SJCRH30 (cell line): ENCODE measurements at regions not wholly inside any gene's neighbourhood (a gene's known extent, or its start where the extent isn't known, plus 50 kb on each side); places are given as distances from the start of the nearest gene placed in this dataset.

Experiments
- DNase-seq, 2 experiments: peaks; one replicate each; pipeline ENCODE4 v3.0.0-alpha.2; 2015 to 2020
- H3K27ac ChIP-seq: fragments of 250-450 bp; sonication (Bioruptor Pico); 2 replicates; pipeline ENCODE4 v1.5.1; 2020; ENCODE audit warnings: mild to moderate bottlenecking, moderate library complexity
- H3K27me3 ChIP-seq: fragments of 250-450 bp; sonication (Bioruptor Pico); 2 replicates; pipeline ENCODE4 v1.5.1; 2020; ENCODE audit warnings: mild to moderate bottlenecking, moderate library complexity
- H3K36me3 ChIP-seq: fragments of 250-450 bp; sonication (Bioruptor Pico); 2 replicates; pipeline ENCODE4 v1.5.1; 2020; ENCODE audit warnings: mild to moderate bottlenecking, moderate library complexity
- H3K4me1 ChIP-seq: fragments of 250-450 bp; sonication (Bioruptor Pico); 2 replicates; pipeline ENCODE4 v1.5.1; 2020; ENCODE audit warnings: mild to moderate bottlenecking, moderate library complexity
- H3K4me3 ChIP-seq: fragments of 250-450 bp; sonication (Bioruptor Pico); 2 replicates; pipeline ENCODE4 v1.5.1; 2020; ENCODE audit warnings: mild to moderate bottlenecking, moderate library complexity
- H3K9me3 ChIP-seq: fragments of 250-450 bp; sonication (Bioruptor Pico); replicated peaks from 2 replicates; pipeline ENCODE4 v1.5.1; 2020; ENCODE audit warnings: mild to moderate bottlenecking, moderate library complexity

DNA sequence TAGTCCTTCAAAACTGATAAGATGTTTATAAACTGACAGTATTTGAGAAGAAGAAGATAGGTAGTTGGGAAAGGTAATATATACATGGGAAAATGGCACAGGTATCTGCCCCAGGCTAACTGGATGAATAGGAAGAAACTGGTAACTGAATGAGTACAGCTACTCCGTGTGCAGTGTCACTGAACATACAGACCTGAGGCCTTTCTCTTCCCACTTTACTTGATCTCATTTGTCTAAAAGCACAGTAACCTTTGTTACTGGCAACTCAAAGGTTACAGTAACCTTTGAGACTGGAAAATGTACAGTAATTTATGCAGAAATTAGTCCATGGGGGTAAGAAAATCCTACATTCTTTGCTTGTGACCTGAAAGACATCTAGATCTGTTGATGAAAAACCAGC is 735.0 kb upstream of the RIOK2 start:
- Histone ChIP-seq H3K9me3 (no peaks in the 10 kb centered on the region), H3K36me3 (no peaks in the 10 kb centered on the region), H3K4me3 (no peak overlapping the region), H3K4me1 (no peaks in the 10 kb centered on the region), H3K27ac (no peak overlapping the region), H3K27me3 (no peaks in the 10 kb centered on the region)
- DNase-seq, result no peak

DNA sequence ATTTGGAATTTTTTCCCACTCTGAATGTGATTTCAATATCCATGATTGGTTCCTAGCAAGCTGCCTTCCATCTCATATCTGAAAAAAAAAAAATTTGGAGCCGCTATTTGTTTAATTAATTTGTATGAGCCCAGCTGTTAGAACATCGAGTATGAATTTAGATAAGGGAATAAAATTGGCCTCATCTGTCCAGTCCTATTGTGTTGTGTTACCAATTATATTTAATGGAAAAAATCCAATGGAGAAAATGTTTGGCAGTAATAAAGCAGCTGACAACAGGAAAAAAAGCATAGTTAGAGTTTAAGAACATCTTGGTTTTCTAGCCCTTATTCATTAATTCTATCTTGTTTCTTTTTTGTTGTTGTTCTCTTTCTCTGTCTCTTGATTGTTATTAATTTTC is 735.6 kb upstream of the RIOK2 start:
- H3K4me1 ChIP-seq, result no peaks in the 10 kb centered on the region
- H3K36me3 ChIP-seq, result no peaks in the 10 kb centered on the region
- no peak for DNase-seq
- no peak overlapping the region for H3K4me3 ChIP-seq
- H3K9me3 ChIP-seq, result no peaks in the 10 kb centered on the region
- H3K27me3 ChIP-seq, result no peaks in the 10 kb centered on the region
- H3K27ac ChIP-seq, result no peak overlapping the region

DNA sequence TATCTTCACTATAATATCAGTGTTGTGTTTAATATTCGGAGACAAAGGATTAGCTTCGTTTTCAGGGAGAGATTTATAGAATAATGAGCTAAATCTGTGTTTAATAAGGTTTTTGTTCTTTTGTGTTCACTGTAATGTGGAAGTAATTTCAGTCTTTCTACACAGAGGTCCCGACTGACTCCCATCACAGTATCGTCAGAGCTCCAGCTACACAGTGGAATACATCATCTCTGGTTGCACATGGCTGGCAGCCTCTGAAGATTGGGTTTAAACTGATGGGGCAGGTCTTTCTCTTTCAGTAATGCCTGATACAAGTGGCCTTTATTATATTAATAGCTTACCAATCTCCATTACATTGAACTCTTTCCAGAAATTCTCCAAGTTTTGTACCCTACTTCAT is 736.7 kb upstream of the RIOK2 start:
- no peaks in the 10 kb centered on the region for H3K27me3 ChIP-seq
- no peak for DNase-seq
- H3K27ac ChIP-seq, result no peak overlapping the region
- no peaks in the 10 kb centered on the region for H3K36me3 ChIP-seq
- H3K9me3 ChIP-seq, result no peaks in the 10 kb centered on the region
- no peaks in the 10 kb centered on the region for H3K4me1 ChIP-seq
- H3K4me3 ChIP-seq, result no peak overlapping the region

DNA sequence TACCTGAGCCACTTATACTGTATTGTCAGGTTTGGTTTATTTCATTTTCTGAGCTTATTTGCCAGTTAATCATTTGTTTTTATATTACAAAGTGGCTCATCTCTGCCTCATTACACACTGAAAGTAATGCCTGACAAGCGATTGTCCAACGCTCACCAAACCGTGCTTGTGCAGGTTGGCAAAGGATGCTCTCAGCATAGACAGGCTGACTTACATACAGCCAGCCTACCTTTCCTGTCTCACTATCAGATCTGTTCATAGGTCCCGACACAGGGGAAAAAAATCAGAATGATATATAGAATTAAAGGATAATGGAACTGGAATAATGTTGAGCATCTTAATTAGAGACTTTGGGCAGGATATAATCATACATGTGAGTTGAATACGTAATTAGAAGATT is 739.7 kb upstream of the RIOK2 start:
- H3K36me3 ChIP-seq, result no peaks in the 10 kb centered on the region
- H3K4me1 ChIP-seq, result no peaks in the 10 kb centered on the region
- H3K27ac ChIP-seq, result no peak overlapping the region
- H3K4me3 ChIP-seq, result no peak overlapping the region
- H3K9me3 ChIP-seq, result no peaks in the 10 kb centered on the region
- no peak for DNase-seq
- H3K27me3 ChIP-seq, result no peaks in the 10 kb centered on the region

DNA sequence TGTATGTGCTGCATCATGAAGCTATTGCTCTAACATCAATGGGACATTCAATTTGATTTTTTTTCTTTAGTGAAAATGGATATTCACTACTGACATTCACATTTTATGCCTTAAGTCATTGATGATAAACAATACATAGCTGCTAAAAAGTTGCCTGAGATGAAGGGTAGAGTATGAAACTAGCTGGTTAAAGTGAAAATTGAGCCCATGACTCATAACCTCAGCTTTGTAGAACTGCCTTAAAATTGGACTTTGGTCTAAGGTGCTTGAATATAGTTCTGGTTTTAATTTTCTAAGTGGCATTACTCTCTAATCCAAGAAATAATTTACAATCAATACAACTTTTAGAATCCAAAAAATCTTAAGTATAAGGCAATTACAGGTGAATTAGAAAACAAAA is 740.4 kb upstream of the RIOK2 start:
- DNase-seq, result no peak
- Histone ChIP-seq H3K27me3 (no peaks in the 10 kb centered on the region), H3K9me3 (no peaks in the 10 kb centered on the region), H3K4me3 (no peak overlapping the region), H3K36me3 (no peaks in the 10 kb centered on the region), H3K4me1 (no peaks in the 10 kb centered on the region), H3K27ac (no peak overlapping the region)

DNA sequence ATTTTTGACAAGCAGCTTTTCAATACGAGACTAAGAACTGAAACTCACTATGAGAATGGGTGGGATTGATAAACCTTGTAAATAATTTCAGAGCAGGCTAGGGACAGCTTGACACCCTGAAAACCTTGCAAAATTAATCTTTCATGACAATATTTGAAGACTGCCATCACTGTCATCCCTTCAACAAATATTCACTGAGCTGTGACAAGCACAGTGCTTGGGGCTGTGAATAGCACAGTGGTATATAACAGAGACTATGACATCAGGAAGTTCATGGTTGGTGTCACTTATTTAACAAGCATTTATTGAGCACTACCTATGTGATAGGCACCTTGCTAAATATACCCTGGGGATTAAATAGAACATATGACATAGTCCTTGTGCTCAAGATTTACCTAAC is 741.0 kb upstream of the RIOK2 start:
- Histone ChIP-seq H3K36me3 (no peaks in the 10 kb centered on the region), H3K4me1 (no peaks in the 10 kb centered on the region), H3K9me3 (no peaks in the 10 kb centered on the region), H3K4me3 (no peak overlapping the region), H3K27me3 (no peaks in the 10 kb centered on the region), H3K27ac (no peak overlapping the region)
- DNase-seq, result no peak

DNA sequence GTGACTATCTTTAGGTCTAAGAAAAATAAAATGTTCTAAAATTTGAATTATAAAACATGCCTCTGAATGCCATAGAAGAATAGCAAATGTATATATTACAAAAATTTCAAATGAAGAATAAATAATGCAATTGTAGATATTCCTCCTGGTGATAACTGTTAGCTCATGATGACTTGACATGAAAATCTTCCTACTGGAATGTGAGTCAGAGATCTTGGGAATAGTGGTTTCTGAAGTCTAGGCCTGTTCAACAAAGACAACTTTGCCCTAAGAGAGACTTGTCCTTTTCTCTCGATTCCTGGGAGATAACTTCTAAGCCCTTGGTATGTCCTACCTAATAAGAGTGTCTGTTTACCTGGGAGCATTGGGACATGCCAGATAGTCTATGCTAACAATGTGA is 746.3 kb upstream of the RIOK2 start:
- no peak for DNase-seq
- H3K9me3 ChIP-seq, result no peaks in the 10 kb centered on the region
- H3K36me3 ChIP-seq, result no peaks in the 10 kb centered on the region
- no peaks in the 10 kb centered on the region for H3K4me1 ChIP-seq
- no peaks in the 10 kb centered on the region for H3K27me3 ChIP-seq
- no peak overlapping the region for H3K27ac ChIP-seq
- H3K4me3 ChIP-seq, result no peak overlapping the region

DNA sequence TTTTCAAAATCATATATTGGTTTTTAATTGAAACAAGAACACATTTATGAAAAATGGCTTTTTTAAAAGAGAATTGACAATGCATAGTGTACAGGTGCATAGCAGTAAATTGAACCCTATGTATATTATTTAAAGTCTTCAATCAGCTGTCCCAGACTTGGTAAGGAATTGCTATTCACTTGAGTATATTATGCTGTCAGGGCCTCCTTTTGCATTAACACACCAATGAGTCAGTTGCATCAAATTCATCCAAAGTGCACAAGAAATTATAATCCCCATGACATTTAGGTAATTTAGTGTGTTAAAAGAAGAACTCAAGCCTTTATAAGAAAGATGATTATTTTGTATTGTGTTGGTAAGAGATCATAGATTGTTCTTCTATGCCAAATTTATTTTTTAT is 748.8 kb upstream of the RIOK2 start:
- H3K4me1 ChIP-seq, result no peaks in the 10 kb centered on the region
- H3K36me3 ChIP-seq, result no peaks in the 10 kb centered on the region
- no peak for DNase-seq

DNA sequence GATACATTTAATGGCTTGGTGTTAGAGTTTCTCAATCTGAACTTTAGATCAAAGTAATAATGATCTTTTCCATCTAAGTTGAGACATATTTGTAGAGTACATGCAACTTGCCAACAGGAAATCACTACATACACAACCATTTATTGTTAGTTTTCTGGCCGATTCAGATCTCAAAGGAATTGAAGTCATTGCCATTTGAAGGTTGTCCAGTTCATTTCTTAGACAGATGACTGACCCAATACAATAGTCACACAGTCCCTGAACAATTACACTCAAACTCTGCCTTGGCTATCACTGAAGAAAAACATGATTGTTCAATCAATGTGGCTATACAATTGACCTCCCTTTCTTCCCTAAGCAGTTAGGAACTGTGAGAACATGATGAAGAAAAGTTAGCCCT is 753.2 kb upstream of the RIOK2 start:
- DNase-seq, result no peak
- H3K27ac ChIP-seq, result no peak overlapping the region
- no peak overlapping the region for H3K4me3 ChIP-seq
- H3K9me3 ChIP-seq, result no peaks in the 10 kb centered on the region
- no peaks in the 10 kb centered on the region for H3K27me3 ChIP-seq
- no peaks in the 10 kb centered on the region for H3K4me1 ChIP-seq
- no peaks in the 10 kb centered on the region for H3K36me3 ChIP-seq

More for the DNA sequence above, 748.8 kb upstream of the RIOK2 start:
- H3K27me3 ChIP-seq, result no peaks in the 10 kb centered on the region
- no peak overlapping the region for H3K27ac ChIP-seq
- H3K4me3 ChIP-seq, result no peak overlapping the region
- H3K9me3 ChIP-seq, result no peaks in the 10 kb centered on the region

DNA sequence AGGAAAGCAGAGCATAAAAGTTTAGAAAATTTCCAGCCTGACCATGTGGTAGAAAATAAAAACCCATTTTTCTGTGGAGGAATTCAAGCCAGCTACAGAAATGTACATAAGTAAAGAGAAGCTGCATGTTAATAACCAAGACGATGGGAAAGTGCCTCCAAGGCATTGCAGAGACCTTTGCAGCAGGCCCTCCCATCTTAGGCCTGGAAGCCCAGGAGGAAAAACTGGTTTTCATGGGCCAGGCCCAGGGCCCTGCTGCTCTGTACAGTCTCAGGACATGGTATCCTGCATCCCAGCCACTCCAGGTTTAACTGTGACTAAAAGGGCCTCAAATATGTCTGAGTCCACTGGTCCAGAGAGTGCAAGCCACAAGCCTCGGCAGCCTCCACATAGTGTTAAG is 754.8 kb upstream of the RIOK2 start:
- Histone ChIP-seq H3K9me3 (no peaks in the 10 kb centered on the region), H3K27ac (no peak overlapping the region), H3K4me3 (no peak overlapping the region), H3K4me1 (no peaks in the 10 kb centered on the region), H3K27me3 (no peaks in the 10 kb centered on the region), H3K36me3 (no peaks in the 10 kb centered on the region)
- no peak for DNase-seq

DNA sequence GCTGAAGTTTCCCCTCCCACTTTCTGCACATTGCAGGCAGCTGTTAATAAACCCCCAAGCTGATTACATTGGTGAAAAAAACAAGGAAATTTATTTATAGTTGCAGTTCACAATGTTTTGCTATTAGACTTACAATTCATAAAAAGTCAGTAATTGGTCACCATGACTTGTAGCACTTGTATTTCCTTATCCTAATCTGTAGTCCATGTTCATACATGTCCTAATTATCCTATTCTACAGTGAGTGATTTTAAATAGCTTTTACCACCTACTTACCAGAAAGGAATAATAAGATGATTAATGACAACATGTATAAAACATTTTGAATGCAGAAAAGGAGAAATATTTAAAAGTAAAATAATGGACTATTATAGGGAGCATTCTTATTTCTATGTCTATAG is 760.0 kb upstream of the RIOK2 start:
- Histone ChIP-seq H3K27me3 (no peaks in the 10 kb centered on the region), H3K4me3 (no peak overlapping the region), H3K36me3 (no peaks in the 10 kb centered on the region), H3K4me1 (no peaks in the 10 kb centered on the region), H3K27ac (no peak overlapping the region), H3K9me3 (no peaks in the 10 kb centered on the region)
- no peak for DNase-seq

DNA sequence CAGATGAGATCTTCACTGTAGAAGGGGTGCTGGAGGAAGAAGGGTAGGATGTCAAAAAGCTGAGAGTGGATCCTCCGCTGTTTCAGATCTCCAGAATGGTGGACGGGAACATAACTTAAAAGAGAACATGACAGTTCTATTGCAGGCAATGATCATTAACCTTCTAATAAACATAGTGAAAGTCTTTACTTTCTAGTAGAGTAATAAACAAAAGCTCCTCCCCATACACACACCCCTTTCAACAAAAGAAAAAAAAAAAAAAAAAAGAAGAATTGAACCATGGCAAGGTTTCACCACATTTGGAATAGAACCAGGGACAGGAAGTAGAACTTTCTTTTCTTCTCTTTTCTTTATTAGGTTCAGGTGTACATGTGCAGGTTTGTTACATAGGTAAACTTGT is 768.1 kb upstream of the RIOK2 start:
- DNase-seq, result no peak
- Histone ChIP-seq H3K27ac (no peak overlapping the region), H3K9me3 (no peaks in the 10 kb centered on the region; the same call in none of the 2 replicates), H3K4me3 (no peak overlapping the region), H3K36me3 (no peaks in the 10 kb centered on the region), H3K27me3 (no peaks in the 10 kb centered on the region), H3K4me1 (no peaks in the 10 kb centered on the region)

DNA sequence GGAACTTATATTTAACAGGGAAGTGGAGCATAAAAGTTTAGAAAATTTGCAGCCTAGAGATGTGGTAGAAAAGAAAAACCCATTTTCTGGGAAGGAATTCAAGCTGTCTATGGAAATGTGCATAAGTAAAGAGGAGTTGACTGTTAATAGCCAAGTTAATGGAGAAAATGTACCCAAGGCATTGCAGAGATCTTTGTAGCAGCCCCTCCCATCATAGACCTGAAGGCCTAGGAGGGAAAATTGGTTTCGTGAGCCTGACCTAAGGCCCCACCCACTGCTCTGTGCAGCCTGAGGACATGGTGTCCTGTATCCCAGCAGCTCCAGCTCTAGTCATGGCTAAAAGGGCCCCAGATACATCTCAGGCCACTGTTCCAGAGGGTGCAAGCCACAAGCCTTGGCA is 772.4 kb upstream of the RIOK2 start:
- Histone ChIP-seq H3K27me3 (no peaks in the 10 kb centered on the region), H3K4me1 (no peaks in the 10 kb centered on the region), H3K4me3 (no peak overlapping the region), H3K27ac (no peak overlapping the region), H3K36me3 (no peaks in the 10 kb centered on the region), H3K9me3 (no peaks in the 10 kb centered on the region; the same call in 1 of the 2 replicates)
- no peak for DNase-seq

DNA sequence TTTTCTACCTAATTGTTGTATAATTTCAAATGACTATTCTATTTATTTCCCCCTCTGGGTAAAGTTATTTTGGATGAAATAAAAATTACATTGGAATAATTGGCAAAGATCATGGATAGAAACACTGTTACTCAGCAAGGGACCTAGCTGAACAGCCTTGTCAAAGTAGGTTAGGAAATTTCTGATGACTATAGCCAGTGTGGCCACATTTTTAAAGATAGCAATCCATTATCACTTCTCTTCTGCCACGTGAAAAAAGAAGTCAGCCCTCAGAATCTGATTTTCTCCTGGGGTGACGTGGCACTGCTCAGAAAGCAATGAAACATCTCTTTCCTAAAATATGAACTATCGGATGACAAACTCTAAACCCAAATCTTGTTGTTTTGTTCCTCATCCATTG is 784.2 kb upstream of the RIOK2 start:
- Histone ChIP-seq H3K27ac (no peak overlapping the region), H3K27me3 (no peaks in the 10 kb centered on the region), H3K4me1 (no peaks in the 10 kb centered on the region), H3K9me3 (no peaks in the 10 kb centered on the region), H3K36me3 (no peaks in the 10 kb centered on the region), H3K4me3 (no peak overlapping the region)
- no peak for DNase-seq

DNA sequence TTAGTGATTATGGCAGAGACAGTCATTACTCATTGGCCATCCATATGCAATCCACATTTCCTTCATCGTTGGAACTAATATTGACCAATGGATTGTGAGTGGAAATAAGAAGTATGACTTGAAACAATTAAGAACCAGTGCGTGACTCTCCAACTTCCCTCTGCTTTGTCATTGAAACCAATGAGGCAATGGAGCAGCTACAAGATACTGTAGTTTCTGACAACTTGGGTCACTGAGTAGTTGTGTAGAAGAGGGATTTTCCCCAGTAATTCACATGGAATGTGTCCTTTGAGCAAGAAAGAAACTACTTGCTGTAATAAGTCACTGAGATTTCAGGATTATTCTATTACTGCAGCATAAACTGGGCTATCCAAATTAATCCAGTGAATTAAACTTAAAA is 785.3 kb upstream of the RIOK2 start:
- no peak for DNase-seq
- Histone ChIP-seq H3K9me3 (no peaks in the 10 kb centered on the region), H3K36me3 (no peaks in the 10 kb centered on the region), H3K4me3 (no peak overlapping the region), H3K27me3 (no peaks in the 10 kb centered on the region), H3K4me1 (no peaks in the 10 kb centered on the region), H3K27ac (no peak overlapping the region)

DNA sequence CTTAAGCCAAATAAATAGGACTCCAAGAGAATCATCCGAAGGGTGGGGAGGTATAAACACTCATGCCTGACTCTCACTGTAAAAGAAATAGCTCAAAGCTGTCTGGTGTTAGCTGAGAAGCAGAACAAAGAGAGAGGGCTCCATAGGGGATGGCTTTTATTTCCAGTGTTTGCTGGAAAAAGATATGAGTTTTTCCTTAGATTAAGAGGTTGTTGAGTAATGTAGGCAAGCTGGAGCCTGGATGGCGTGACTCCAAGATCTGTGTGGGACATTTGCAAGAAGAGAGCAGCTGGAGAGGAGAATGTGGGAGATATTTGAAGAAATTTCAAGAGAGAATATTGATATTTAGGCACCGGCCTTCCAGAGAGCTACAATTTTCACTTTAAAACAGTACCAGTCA is 793.7 kb upstream of the RGMB start:
- Histone ChIP-seq H3K27ac (no peak overlapping the region), H3K36me3 (no peaks in the 10 kb centered on the region), H3K9me3 (no peaks in the 10 kb centered on the region), H3K27me3 (no peaks in the 10 kb centered on the region), H3K4me3 (no peak overlapping the region), H3K4me1 (peaks cover 4% of the 10 kb centered on the region; the same call in 1 of the 2 replicates)
- peak in 1 of 2 experiments; percentile 1 for DNase-seq

DNA sequence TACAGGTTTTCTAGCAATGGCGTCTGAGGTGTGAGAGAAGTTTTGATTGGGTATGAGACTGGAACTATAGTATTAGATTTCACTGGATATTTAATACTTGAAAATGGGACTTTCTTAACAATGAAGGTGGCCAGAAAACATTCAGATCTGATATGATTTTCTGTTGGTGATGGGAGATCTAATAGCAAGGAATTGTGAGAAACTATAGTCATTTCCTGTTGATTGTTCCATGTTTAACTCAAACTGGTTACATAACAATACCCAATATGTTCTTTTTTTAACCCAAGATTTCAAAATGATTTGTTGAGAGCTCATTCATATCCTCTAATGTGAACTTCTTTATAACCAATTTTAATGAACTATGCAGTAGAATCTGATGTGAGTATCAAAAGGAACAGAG is 793.2 kb upstream of the RGMB start:
- Histone ChIP-seq H3K36me3 (no peaks in the 10 kb centered on the region), H3K27me3 (no peaks in the 10 kb centered on the region), H3K4me3 (no peak overlapping the region), H3K4me1 (peaks cover 4% of the 10 kb centered on the region; the same call in 1 of the 2 replicates), H3K27ac (no peak overlapping the region), H3K9me3 (no peaks in the 10 kb centered on the region)
- DNase-seq, result no peak
